ENCODE measurements at regions not wholly inside any gene's neighbourhood (a gene's known extent, or its start where the extent isn't known, plus 50 kb on each side); places are given as distances from the start of the nearest gene placed in this dataset.
"Not testable (repeated sequence)": the region's sequence is repeated elsewhere in the genome, so short reads cannot be mapped to it uniquely, and the experiment has no call there.

GRCh38 chrX:113784754-113785153 lies 799.1 kb upstream of the HTR2C start:
- H2AFZ ChIP-seq (ENCODE audit: low read depth, low read length); H3K79me2 ChIP-seq (ENCODE audit: control insufficient read depth, insufficient read depth, low read length); H3K4me2 ChIP-seq (ENCODE audit: insufficient read depth, low read length); BruUV-seq (replicated peaks); H3K4me3 ChIP-seq; H4K20me1 ChIP-seq (replicated peaks; ENCODE audit: control insufficient read depth, insufficient read depth, low read length); ATAC-seq; H3K27me3 ChIP-seq (ENCODE audit: control insufficient read depth in 2 of 2, insufficient read depth in 2 of 2, low read length in 2 of 2); H3K27ac ChIP-seq (ENCODE audit: extremely low read depth, low read depth, low read length); intact Hi-C loops (cut with micrococcal nuclease); in situ Hi-C loops (cut with MboI); CTCF ChIA-PET (ENCODE audit: low intra/inter-chr PET ratio); H3K9me3 ChIP-seq (replicated peaks; ENCODE audit: control insufficient read depth, insufficient read depth, low read depth, low read length); FAIRE-seq; H3K9ac ChIP-seq (ENCODE audit: insufficient read depth in 1 of 2, low read depth in 2 of 2, low read length in 2 of 2); H3K36me3 ChIP-seq (ENCODE audit: control insufficient read depth, insufficient read depth, low read length); H3K4me1 ChIP-seq (replicated peaks in 1 of 2; ENCODE audit: control insufficient read depth in 2 of 2, insufficient read depth in 2 of 2, low read length in 2 of 2); H3K9me1 ChIP-seq (ENCODE audit: control insufficient read depth, insufficient read depth, low read length): not testable (repeated sequence)
- peak in 1 of 4 experiments; percentile 0 for DNase-seq (ENCODE audit: extremely low read depth in 1 of 4, low spot score in 3 of 4)
- TF ChIP-seq CHD2 (IDR thresholded peaks at IDR 0.05; ENCODE audit: low read depth, low read length): peak; percentile 50; the same call in 1 of the 2 replicates
- POLR2A ChIA-PET: interaction anchor here (0.7 kb wide), 1 partner anchor 119 kb away, joined by 3 read pairs; no protein-coding TSS in a partner anchor
- 10% methylated on average over 6 of the region's 6 CpGs for whole genome bisulfite sequencing (ENCODE audit: insufficient coverage, low coverage, missing lambda C conversion rate)

DNA sequence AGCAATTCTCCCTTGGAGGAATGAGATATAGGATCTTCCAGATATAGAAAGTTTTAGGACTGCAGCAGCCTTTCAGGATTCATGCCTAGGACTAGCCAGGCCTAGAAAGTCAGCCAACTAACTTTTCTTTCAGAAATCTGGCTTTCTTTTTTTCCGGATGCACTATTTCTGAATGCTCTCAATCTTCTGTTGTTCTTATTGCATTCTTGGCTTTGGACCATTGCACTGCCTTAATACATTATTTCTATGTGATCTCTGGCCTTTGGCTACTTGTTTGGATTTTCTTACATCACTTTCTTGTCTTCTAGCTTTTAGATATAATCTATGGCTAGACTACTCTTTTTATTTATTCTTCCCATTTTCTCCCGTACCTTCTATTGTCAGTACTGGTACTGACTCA lies 813.1 kb upstream of the HTR2C start:
- FAIRE-seq: no peak
- Histone ChIP-seq H3K36me3 (ENCODE audit: control insufficient read depth, insufficient read depth, low read length) (no peaks in the 10 kb centered on the region), H3K4me2 (ENCODE audit: insufficient read depth, low read length) (no peak overlapping the region), H3K9me3 (replicated peaks; ENCODE audit: control insufficient read depth, insufficient read depth, low read depth, low read length) (no peaks in the 10 kb centered on the region), H3K27ac (ENCODE audit: extremely low read depth, low read depth, low read length) (no peak overlapping the region), H4K20me1 (replicated peaks; ENCODE audit: control insufficient read depth, insufficient read depth, low read length) (no peaks in the 10 kb centered on the region), H3K79me2 (ENCODE audit: control insufficient read depth, insufficient read depth, low read length) (no peaks in the 10 kb centered on the region), H3K27me3 (ENCODE audit: control insufficient read depth in 2 of 2, insufficient read depth in 2 of 2, low read length in 2 of 2) (no peaks in the 10 kb centered on the region), H3K9me1 (ENCODE audit: control insufficient read depth, insufficient read depth, low read length) (no peaks in the 10 kb centered on the region), H3K4me1 (replicated peaks in 1 of 2; ENCODE audit: control insufficient read depth in 2 of 2, insufficient read depth in 2 of 2, low read length in 2 of 2) (no peaks in the 10 kb centered on the region), H3K9ac (ENCODE audit: insufficient read depth in 1 of 2, low read depth in 2 of 2, low read length in 2 of 2) (no peak overlapping the region), H3K4me3 (no peak overlapping the region), H2AFZ (ENCODE audit: low read depth, low read length) (no peak overlapping the region)
- no TSS peak for BruUV-seq (replicated peaks)
- intact Hi-C loops (cut with micrococcal nuclease) (no loop called here), in situ Hi-C loops (cut with MboI) (no loop called here)
- no peak for DNase-seq (ENCODE audit: extremely low read depth in 1 of 4, low spot score in 3 of 4)
- WGBS (ENCODE audit: insufficient coverage, low coverage, missing lambda C conversion rate): 0% methylated on average over 2 of the region's 2 CpGs
- CTCF ChIA-PET (ENCODE audit: low intra/inter-chr PET ratio): no interaction called here
- no peak for ATAC-seq
- TF ChIP-seq ZNF592 (IDR thresholded peaks at IDR 0.05): no peak
- no peak for TF ChIP-seq ZNF583 (CRISPR knock-in tag; IDR thresholded peaks at IDR 0.05)
- no peak for TF ChIP-seq LEF1 (IDR thresholded peaks at IDR 0.05)
- TF ChIP-seq RNF2 (IDR thresholded peaks at IDR 0.05): no peak
- POLR2A ChIA-PET: no interaction called here

All from K562 (cell line).